ENCODE measurements at regions not wholly inside any gene's neighbourhood (a gene's known extent, or its start where the extent isn't known, plus 50 kb on each side); places are given as distances from the start of the nearest gene placed in this dataset.

- peak; percentile 71; the same call in 1 of the 2 replicates for TF ChIP-seq ARID4B (CRISPR knock-in tag; IDR thresholded peaks at IDR 0.05)
- peak; percentile 97 for TF ChIP-seq JUND (IDR thresholded peaks at IDR 0.05; ENCODE audit: borderline replicate concordance, low read depth, low read length)
- TF ChIP-seq JUND (tag; IDR thresholded peaks at IDR 0.05; ENCODE audit: borderline replicate concordance, low read depth, low read length) = peak; percentile 97; the same call in 2 of the 3 replicates
- peak; percentile 74; the same call in 1 of the 2 replicates for TF ChIP-seq FOXK1 (CRISPR knock-in tag; IDR thresholded peaks at IDR 0.05; ENCODE audit: borderline replicate concordance)
- peak; percentile 79 for TF ChIP-seq EP400 (IDR thresholded peaks at IDR 0.05)
- TF ChIP-seq CBFA2T3 (IDR thresholded peaks at IDR 0.05) = peak; percentile 99
- peak; percentile 56 for TF ChIP-seq ZFP1 (CRISPR knock-in tag; IDR thresholded peaks at IDR 0.05)
- peak; percentile 96 for TF ChIP-seq BRD9 (IDR thresholded peaks at IDR 0.05; ENCODE audit: low read depth, partially characterized antibody)
- peak; percentile 85; the same call in 1 of the 2 replicates for TF ChIP-seq HEY1 (CRISPR knock-in tag; IDR thresholded peaks at IDR 0.05; ENCODE audit: borderline replicate concordance)
- peak in 1 of 2 experiments; percentile 74; a peak in 2 of 4 replicates for TF ChIP-seq KDM4B (IDR thresholded peaks at IDR 0.05; ENCODE audit: borderline replicate concordance in 2 of 2, low read depth in 1 of 2)
- peak; percentile 91; the same call in 1 of the 2 replicates for TF ChIP-seq TCF15 (CRISPR knock-in tag; IDR thresholded peaks at IDR 0.05)
- peak; percentile 70 for TF ChIP-seq ZNF239 (CRISPR knock-in tag; IDR thresholded peaks at IDR 0.05)
- TF ChIP-seq, protein P1, sequence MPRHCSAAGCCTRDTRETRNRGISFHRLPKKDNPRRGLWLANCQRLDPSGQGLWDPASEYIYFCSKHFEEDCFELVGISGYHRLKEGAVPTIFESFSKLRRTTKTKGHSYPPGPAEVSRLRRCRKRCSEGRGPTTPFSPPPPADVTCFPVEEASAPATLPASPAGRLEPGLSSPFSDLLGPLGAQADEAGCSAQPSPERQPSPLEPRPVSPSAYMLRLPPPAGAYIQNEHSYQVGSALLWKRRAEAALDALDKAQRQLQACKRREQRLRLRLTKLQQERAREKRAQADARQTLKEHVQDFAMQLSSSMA (CRISPR knock-in tag; IDR thresholded peaks at IDR 0.05) = peak; percentile 77; the same call in 1 of the 2 replicates
- TF ChIP-seq SMARCE1 (IDR thresholded peaks at IDR 0.05) = peak; percentile 100
- TF ChIP-seq PML (IDR thresholded peaks at IDR 0.05; ENCODE audit: low read length) = peak; percentile 98
- TF ChIP-seq CCNT2 (IDR thresholded peaks at IDR 0.05; ENCODE audit: borderline replicate concordance, extremely low read depth, insufficient read length, low read depth, low read length) = peak; percentile 97
- TF ChIP-seq SP2 (IDR thresholded peaks at IDR 0.05; ENCODE audit: extremely low read depth, low read depth, low read length, poor library complexity, severe bottlenecking) = no peak
- TF ChIP-seq NFYB (IDR thresholded peaks at IDR 0.05; ENCODE audit: extremely low read depth, insufficient read length) = no peak
- no peak for TF ChIP-seq RBM22 (IDR thresholded peaks at IDR 0.05; ENCODE audit: low read depth, low read length, poor library complexity, severe bottlenecking)
- TF ChIP-seq KAT7 (CRISPR knock-in tag; IDR thresholded peaks at IDR 0.05; ENCODE audit: borderline replicate concordance) = peak; percentile 18; the same call in 1 of the 2 replicates
- TF ChIP-seq ZNF551 (CRISPR knock-in tag; IDR thresholded peaks at IDR 0.05) = no peak
- TF ChIP-seq ZNF780A (CRISPR knock-in tag; IDR thresholded peaks at IDR 0.05) = peak; percentile 38; the same call in 1 of the 2 replicates
- peak; percentile 90; the same call in 1 of the 2 replicates for TF ChIP-seq OTX1 (CRISPR knock-in tag; IDR thresholded peaks at IDR 0.05)
These were observed 252.4 kb downstream of the TOMM20 start (continued) for GRCh38 chr1:234875953-234876855.

Data from K562 (cell line).